Glutamatergic neuron (in vitro differentiated cells): ENCODE measurements at regions not wholly inside any gene's neighbourhood (a gene's known extent, or its start where the extent isn't known, plus 50 kb on each side); places are given as distances from the start of the nearest gene placed in this dataset.

ENCODE experiments used
- DNase-seq: peaks from one replicate; pipeline ENCODE4 v3.0.0; 2022
- H3K27ac Mint-ChIP-seq: one replicate; pipeline ENCODE4 v1.8.0; 2020; ENCODE audit warnings: mild to moderate bottlenecking, mixed read lengths, inconsistent platforms; ENCODE audit not compliant: unreplicated experiment
- H3K27me3 Mint-ChIP-seq: one replicate; pipeline ENCODE4 v1.8.0; 2020; ENCODE audit warnings: mild to moderate bottlenecking, moderate library complexity, mixed read lengths, inconsistent platforms; ENCODE audit not compliant: unreplicated experiment
- H3K36me3 Mint-ChIP-seq: one replicate; pipeline ENCODE4 v1.8.0; 2020; ENCODE audit warnings: mild to moderate bottlenecking, mixed read lengths, inconsistent platforms; ENCODE audit not compliant: unreplicated experiment
- H3K4me1 Mint-ChIP-seq: one replicate; pipeline ENCODE4 v1.8.0; 2020; ENCODE audit warnings: mild to moderate bottlenecking, low read depth, mixed read lengths, inconsistent platforms; ENCODE audit not compliant: unreplicated experiment
- H3K4me3 Mint-ChIP-seq: one replicate; pipeline ENCODE4 v1.8.0; 2020; ENCODE audit warnings: mild to moderate bottlenecking, mixed read lengths, inconsistent platforms; ENCODE audit not compliant: unreplicated experiment
- H3K9me3 Mint-ChIP-seq: one replicate; pipeline ENCODE4 v1.8.0; 2020; ENCODE audit warnings: mild to moderate bottlenecking, moderate library complexity, mixed read lengths, inconsistent platforms; ENCODE audit not compliant: unreplicated experiment
- TF ChIP-seq, protein P1 (sequence below): fragments of 200-600 bp; sonication (generic); IDR thresholded peaks from one replicate; pipeline ENCODE4 v1.5.0; 2021; ENCODE audit not compliant: partially characterized antibody, unreplicated experiment

DNA sequence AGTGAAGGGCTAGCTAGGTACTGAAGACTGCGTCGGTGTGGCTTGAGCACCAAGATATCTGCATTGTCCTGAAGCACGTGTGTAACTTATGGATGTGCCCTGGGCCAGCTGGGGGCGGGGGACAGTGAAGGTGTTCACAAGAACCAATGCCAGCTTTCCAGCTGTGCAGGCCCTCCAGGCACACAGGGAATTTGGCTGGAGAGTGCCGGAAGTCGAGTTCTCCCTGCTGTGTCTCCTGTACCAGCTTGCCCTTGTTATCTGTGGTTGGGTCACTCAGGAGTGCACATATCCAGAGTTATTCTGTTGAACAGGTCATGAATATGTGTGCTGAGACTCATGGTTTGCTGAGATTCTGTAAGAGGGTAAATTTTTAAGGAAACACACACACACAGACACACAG, 75.9 kb upstream of the CRY1 start:
- no peaks in the 10 kb centered on the region for H3K36me3 Mint-ChIP-seq
- TF ChIP-seq, protein P1, sequence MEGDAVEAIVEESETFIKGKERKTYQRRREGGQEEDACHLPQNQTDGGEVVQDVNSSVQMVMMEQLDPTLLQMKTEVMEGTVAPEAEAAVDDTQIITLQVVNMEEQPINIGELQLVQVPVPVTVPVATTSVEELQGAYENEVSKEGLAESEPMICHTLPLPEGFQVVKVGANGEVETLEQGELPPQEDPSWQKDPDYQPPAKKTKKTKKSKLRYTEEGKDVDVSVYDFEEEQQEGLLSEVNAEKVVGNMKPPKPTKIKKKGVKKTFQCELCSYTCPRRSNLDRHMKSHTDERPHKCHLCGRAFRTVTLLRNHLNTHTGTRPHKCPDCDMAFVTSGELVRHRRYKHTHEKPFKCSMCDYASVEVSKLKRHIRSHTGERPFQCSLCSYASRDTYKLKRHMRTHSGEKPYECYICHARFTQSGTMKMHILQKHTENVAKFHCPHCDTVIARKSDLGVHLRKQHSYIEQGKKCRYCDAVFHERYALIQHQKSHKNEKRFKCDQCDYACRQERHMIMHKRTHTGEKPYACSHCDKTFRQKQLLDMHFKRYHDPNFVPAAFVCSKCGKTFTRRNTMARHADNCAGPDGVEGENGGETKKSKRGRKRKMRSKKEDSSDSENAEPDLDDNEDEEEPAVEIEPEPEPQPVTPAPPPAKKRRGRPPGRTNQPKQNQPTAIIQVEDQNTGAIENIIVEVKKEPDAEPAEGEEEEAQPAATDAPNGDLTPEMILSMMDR: no peak
- H3K4me1 Mint-ChIP-seq: no peaks in the 10 kb centered on the region
- H3K27me3 Mint-ChIP-seq: no peaks in the 10 kb centered on the region
- DNase-seq: no peak
- no peak overlapping the region for H3K27ac Mint-ChIP-seq
- H3K9me3 Mint-ChIP-seq: no peaks in the 10 kb centered on the region
- no peak overlapping the region for H3K4me3 Mint-ChIP-seq

DNA sequence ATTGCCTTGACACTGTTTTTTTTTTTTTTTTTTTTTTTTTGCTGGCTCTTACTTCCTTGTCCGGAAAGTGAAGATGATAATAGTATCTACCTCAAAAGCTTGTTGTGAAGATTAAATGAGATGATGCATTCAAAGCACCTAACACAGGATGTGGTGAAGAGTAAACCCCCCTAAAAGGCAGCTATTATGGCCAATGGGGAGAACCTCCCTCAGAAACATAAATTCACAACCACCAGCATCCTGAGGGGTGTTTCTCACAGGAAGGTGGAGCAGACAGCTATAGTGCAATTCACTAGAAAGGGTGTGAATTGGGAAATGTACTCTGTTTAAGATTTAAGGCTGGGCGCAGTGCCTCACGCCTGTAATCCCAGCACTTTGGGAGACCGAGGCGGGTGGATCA, 85.4 kb upstream of the CRY1 start:
- Mint-ChIP-seq H3K36me3 (no peaks in the 10 kb centered on the region), H3K27me3 (no peaks in the 10 kb centered on the region), H3K4me3 (no peak overlapping the region), H3K9me3 (no peaks in the 10 kb centered on the region), H3K4me1 (no peaks in the 10 kb centered on the region), H3K27ac (no peak overlapping the region)
- no peak for DNase-seq
- TF ChIP-seq, protein P1: no peak

DNA sequence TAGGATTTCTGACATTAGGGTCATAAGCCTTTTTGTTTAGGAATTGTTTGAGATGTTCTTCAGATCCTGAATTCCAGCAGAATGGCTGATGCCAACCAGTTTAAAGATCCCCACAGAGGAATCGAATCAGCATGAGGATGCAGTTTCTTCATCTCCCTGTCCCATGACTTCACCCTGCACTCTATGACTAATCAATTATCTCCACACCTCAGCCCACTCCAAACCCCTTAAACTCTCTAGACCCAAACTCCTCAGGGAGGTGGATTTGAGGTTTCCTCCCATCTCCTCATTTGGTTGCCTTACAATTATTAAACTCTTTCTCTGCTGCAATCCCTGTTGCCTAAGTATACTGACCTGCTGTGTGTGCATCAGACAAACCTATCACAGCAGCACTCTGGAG, 86.5 kb upstream of the CRY1 start:
- Mint-ChIP-seq H3K27ac (no peak overlapping the region), H3K36me3 (no peaks in the 10 kb centered on the region), H3K4me1 (no peaks in the 10 kb centered on the region), H3K4me3 (no peak overlapping the region), H3K9me3 (no peaks in the 10 kb centered on the region), H3K27me3 (peaks cover 3% of the 10 kb centered on the region)
- no peak for DNase-seq
- TF ChIP-seq, protein P1: no peak

DNA sequence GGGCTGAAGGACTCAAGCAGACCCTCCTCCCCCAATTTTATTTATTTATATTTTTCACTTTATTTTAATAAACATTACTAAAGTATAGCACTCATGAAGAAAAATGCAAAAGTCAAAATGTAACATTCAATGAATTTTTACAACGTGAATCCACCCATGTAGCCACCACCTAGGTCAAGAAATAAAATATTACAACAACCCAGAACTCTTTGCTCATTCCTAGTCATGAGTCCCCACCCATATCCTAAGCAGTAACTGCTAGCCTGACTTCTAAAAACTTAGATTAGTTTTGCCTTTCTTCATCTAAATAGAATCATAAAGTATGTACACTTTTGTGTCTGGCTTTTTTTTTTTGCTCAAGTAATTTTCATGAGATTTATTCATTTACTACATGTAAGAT, 86.9 kb upstream of the CRY1 start:
- no peaks in the 10 kb centered on the region for H3K36me3 Mint-ChIP-seq
- H3K27me3 Mint-ChIP-seq: peaks cover 3% of the 10 kb centered on the region
- H3K9me3 Mint-ChIP-seq: no peaks in the 10 kb centered on the region
- TF ChIP-seq, protein P1: no peak
- no peak overlapping the region for H3K4me3 Mint-ChIP-seq
- no peak overlapping the region for H3K27ac Mint-ChIP-seq
- no peaks in the 10 kb centered on the region for H3K4me1 Mint-ChIP-seq
- DNase-seq: no peak

DNA sequence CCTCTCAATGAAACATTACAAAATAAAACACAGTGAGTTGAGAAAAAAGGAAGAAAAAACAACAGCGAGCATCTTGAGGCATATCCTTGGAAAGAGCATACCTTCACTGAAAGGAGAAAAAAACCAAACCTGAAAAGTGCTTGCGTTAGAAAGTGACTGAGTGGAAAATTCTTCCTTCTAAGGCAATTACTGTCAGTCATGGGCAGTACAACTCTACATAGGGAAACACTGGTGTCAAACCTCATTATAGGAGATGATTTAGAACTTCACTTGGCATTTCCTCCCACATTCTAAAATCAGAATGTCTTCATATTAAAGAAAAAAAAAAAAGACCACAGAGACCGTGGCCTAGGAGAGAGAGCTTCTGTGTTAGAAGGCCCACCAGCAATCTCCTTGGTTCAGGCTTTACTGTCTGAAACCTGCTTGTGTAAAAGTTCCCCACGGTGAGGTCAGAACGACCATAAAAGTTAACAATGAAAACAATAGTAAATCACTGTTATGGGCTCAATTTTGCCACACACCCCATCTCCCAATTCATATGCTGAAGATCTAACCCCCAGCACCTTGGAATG, 91.1 kb upstream of the CRY1 start:
- DNase-seq: no peak
- no peak overlapping the region for H3K27ac Mint-ChIP-seq
- H3K4me3 Mint-ChIP-seq: no peak overlapping the region
- no peaks in the 10 kb centered on the region for H3K36me3 Mint-ChIP-seq
- no peaks in the 10 kb centered on the region for H3K4me1 Mint-ChIP-seq
- H3K27me3 Mint-ChIP-seq: peaks cover 3% of the 10 kb centered on the region
- TF ChIP-seq, protein P1: no peak
- peaks cover 1% of the 10 kb centered on the region for H3K9me3 Mint-ChIP-seq
